Mucosa of gallbladder (tissue), 1 donor: ENCODE measurements at regions not wholly inside any gene's neighbourhood (a gene's known extent, or its start where the extent isn't known, plus 50 kb on each side); places are given as distances from the start of the nearest gene placed in this dataset.

Experiments used
- DNase-seq: peaks from one replicate; pipeline ENCODE4 v3.0.0-alpha.2; 2020; ENCODE audit warnings: low spot score
- donor health status: DM: no; HTN: no; CAD: no.

DNA sequence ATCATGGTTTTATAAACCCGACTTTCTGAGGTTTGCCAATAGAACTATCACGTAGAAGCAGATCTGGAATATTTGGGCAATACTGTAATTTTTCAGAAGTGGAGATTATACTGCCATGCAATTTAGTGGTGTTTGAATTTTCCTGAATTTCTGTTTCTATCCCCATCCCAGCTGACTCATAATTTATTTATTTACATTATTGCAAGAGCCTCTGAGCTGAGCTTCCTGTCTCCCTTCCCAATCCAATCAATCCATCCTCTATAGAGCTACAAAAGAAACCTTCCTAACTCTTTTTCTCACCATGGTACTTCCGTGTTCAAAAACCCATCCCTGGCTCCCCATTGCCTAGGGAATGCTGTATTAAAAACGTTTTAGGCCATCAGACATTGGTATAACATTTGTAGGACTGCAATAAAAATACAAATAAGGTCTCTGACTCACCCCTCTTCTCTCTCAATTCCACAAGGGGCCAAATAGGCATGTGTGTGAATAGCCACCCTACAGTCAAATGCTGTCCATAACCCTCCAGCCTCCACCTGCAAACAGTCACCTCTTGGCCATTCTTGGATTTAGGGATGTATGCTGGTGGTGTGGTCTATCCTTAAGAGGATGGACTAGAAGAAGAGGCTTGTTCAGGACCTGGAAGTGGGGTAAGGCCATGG is 190.7 kb downstream of the CD47 start:
- DNase-seq: no peak

GRCh38 chr3:107897471-107898061 is 193.3 kb downstream of the CD47 start:
- no peak for DNase-seq

DNA sequence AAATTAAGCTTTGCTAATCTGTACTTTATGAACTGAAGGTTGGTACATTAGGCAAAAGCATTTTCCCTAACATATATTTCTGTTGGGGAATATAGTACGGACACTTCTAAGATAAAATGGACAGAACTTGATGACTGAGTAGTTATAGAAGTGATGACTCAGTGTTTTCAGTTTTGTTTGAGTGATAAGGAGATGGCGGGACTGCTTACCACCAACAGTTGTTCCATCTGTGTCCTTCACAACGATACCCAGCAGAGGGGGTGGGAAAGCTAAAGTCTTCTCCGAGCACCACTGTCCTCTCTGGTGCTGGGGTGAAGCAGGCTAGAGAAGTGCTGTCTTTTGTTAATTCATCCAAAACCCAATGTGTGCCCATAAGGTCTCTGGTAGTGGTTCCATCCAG is 195.8 kb downstream of the CD47 start:
- no peak for DNase-seq

- DNase-seq: no peak
Measured at GRCh38 chr3:107892955-107893624, 197.7 kb downstream of the CD47 start.

GRCh38 chr3:107884719-107885460 is 205.9 kb downstream of the CD47 start:
- DNase-seq: no peak

DNA sequence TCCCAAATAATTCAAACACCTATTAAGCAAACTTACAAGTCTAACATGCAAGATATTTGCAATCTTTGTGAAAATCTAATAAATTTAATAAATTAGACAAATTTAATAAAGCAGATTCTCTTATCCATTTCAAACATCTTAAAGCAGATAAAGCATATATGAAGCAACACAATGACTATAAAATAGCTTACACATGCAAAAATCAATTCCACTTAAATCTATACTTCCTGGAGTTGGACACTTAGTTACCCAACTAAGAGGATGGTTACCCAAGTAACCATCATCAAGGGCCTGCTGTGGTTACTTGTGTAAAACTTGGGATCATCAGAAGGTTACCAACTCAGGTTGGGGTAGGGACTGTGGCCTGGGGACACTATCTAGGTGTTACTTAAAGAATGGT is 206.8 kb downstream of the CD47 start:
- no peak for DNase-seq

DNA sequence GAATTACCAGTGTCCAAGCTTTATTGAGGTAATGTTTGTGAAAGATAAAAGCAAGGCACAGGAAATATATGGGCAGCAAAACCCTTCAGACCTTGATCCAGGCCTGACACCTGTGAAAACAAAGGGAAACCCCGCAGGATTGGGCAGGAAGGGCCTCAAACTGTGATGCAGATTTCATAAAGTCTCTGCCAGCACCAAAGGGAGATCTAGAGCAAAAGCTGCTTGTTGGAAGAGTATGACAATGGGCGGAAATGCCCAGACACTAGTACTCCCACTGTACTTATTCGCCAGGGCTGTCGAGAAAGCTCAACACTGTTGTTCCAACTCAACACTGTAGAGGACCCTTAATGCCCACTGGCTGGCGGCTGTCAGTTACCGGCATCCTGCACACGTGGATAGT is 207.9 kb downstream of the CD47 start:
- no peak for DNase-seq

DNA sequence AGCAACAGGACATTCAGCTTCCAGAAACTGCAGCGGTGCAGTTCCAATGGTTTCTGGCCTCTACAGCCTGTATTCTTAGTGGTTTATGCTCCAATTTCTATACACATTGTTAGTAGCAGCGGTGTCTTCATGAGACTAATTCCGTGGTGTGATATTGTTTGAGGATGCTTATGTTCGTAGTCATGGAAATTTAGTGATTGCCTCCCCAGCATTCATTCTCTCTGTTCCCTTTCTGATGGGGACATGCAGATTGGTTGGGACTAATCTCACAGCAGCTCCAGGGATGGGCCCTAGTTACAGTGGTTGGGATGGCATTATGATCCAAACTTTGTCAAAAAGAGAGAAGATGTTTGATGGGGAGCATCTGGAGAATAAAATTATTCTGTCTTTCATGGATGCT is 208.6 kb downstream of the CD47 start:
- DNase-seq: no peak

DNA sequence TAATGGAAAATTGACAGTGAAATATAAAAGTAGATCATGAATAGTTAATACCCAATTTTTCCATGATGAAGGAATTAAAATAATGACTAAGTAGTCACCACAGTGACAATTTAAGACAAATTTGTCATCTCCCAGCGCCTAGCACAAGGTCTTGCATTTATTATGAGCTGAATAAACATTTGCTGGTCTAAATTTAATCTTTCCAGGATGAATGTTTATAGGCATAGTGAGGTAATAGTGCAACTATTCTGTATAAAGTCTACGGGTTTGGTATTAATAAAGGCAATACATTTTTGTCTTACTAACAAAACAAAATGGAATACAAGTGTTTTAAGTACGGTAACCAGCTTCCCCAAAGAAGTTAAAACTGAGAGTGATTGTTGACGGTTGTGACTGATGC is 209.3 kb downstream of the CD47 start:
- DNase-seq: no peak

- no peak for DNase-seq
Measured at GRCh38 chr3:107880702-107881101, 210.1 kb downstream of the CD47 start.

DNA sequence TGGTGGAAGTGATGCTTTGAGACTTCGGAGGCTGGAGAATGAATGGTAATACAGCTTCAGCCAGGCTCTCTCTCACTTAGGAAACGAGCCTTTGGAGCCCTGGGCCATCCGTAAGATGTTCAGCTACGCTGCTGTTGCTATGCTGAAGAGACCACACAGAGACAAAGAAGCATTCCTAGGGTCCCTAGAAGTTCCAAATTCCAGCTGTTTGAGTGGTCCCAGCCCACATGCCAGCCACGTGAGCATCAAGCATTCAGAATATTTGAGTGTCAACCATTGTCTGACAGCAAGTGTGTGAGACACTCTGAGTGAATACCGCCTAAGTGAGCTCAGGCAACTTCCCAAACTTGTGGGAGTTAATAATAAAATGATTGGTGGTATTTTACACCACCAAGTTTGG is 212.9 kb downstream of the CD47 start:
- no peak for DNase-seq

DNA sequence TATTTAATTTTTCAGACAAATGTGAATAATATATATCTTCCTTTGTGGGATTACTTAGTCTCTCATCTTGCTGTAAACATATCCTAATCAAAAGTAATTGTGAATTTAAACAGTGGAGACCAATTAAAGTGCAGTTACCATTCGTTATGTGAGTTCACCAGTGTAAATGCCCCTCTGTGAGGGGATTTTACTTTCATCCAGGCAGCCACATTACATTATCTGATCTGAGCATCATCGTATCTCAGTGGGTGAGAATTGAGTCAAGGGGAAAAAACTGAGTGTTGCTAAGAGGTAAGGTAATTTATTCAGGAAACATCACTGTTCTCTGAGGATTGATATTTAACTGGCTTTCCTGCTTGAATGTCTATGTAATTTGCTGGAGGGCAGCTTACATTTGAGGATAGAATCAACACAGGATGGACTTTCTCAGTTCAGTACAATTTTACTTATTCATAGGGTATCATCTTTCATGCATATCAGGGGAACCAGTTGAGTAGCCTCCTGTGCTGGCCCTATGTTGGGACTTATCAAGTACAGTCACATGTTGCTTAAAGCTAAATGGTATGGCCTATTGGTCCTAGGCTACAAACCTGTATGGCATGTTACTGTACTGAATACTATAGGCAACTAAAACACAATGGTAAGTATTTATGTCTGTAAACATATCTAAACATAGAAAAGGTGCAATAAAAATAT is 219.7 kb downstream of the CD47 start:
- DNase-seq: no peak

DNA sequence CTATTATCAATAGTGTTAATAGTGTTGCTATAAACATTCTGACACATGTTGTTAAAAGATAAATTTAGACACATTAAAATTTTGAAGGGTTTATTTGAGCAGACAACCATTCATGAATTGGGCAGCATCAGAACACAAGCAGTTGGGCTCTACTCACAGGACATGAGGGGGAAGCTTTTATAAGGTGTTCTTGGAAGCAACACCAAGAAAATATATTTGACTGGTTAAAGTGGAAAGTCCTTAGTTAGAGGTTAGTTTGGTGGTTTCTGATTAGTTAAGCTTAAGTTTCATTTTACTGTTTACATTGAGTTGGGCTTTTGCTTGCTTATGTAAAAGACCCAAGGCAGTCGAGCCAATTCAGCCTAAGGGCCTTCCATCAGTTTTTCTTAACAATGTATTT is 220.7 kb downstream of the CD47 start:
- DNase-seq: no peak

GRCh38 chr3:107868449-107868848 is 222.4 kb downstream of the CD47 start:
- no peak for DNase-seq

DNA sequence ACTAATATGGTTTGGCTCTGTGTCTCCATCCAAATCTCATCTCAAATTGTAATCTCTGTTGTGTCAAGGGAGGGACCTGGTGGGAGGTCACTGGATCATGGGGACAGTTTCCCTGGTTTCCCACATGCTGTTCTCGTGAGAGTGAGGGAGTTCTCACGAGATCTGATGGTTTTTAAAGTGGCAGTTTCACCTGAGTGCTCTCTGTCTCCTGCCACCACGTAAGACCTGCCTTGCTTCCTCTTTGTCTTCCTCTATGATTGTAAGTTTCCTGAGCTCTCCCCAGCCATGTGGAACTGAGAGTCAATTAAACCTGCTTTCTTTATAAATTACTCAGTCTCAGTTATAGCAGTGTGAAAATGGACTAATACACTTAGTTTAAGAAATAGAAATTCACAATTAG is 228.9 kb downstream of the CD47 start:
- no peak for DNase-seq

GRCh38 chr3:107861422-107861821 is 229.4 kb downstream of the CD47 start:
- no peak for DNase-seq
